D721Med (cell line): ENCODE measurements at regions not wholly inside any gene's neighbourhood (a gene's known extent, or its start where the extent isn't known, plus 50 kb on each side); places are given as distances from the start of the nearest gene placed in this dataset.

ENCODE experiments used
- DNase-seq: peaks from one replicate; pipeline ENCODE4 v3.0.0; 2011; ENCODE audit warnings: low spot score; ENCODE audit not compliant: insufficient read length
- FAIRE-seq: peaks from 2 replicates; lab custom pipeline; 2011; peaks lifted over from hg19 to GRCh38; lab: Jason Lieb, UNC
- TF ChIP-seq, protein P1 (sequence below): IDR thresholded peaks from 2 replicates; pipeline ENCODE4 v1.5.1; 2012; ENCODE audit warnings: mild to moderate bottlenecking, control low read depth; ENCODE audit not compliant: insufficient read depth; ENCODE audit errors: missing control alignments

DNA sequence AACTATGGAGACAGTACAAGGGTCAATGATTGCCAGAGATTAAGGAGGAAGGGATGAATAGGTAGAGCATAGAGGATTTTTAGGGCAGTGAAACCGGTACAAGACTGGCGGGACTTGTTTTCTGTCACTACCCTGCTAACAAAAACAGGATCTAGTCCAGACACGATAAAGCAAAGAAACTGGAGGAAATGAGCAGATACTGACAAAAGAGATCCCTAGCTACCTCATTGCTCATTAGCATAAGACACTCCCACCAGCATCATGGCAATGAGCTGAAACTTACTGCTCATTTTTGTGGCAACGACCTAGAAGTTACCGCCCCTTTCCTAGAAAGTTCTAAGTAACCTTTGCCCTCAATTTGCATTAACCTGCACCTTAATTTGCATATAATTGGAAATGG is 131.2 kb downstream of the ETAA1 start:
- DNase-seq, result no peak
- FAIRE-seq, result no peak
- TF ChIP-seq, protein P1, sequence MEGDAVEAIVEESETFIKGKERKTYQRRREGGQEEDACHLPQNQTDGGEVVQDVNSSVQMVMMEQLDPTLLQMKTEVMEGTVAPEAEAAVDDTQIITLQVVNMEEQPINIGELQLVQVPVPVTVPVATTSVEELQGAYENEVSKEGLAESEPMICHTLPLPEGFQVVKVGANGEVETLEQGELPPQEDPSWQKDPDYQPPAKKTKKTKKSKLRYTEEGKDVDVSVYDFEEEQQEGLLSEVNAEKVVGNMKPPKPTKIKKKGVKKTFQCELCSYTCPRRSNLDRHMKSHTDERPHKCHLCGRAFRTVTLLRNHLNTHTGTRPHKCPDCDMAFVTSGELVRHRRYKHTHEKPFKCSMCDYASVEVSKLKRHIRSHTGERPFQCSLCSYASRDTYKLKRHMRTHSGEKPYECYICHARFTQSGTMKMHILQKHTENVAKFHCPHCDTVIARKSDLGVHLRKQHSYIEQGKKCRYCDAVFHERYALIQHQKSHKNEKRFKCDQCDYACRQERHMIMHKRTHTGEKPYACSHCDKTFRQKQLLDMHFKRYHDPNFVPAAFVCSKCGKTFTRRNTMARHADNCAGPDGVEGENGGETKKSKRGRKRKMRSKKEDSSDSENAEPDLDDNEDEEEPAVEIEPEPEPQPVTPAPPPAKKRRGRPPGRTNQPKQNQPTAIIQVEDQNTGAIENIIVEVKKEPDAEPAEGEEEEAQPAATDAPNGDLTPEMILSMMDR, result no peak

DNA sequence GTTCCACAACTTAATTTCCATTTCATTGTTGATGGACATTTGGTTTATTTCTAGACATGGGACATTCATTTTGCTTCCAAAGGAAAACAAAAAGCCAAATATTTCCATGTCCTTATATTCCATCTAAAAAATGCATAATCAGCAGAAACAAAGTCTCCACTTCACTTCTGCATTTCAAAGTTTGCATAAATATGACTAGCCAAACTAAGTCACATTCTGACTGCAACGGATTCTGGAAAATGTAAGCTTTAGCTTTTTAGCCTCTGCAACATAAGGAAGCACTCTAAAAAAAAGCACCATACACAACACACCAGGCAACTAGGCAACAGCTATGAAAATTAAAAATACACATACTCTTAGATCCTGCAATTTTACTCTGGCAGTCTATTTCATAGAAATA is 135.3 kb downstream of the ETAA1 start:
- TF ChIP-seq, protein P1, result no peak
- FAIRE-seq (no peak), DNase-seq (no peak)

DNA sequence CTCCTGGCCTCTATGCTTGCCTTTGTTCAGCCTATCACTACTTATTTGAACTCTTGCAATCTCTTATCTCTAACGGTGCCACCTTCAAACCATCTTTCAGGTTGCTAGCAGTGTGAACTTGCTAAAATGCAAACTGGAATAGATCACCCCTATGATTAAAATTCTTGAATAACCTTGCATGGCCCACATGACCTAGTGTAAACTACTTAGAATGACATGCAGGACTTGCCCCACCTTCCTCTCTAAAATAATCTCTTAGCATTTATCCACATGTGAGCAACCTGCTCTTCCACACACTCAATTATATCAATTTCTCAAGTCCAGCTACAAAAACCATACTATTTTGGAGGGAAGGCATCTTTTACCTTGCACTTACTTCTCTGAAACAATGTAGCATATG is 137.6 kb downstream of the ETAA1 start:
- FAIRE-seq (no peak), DNase-seq (no peak)
- TF ChIP-seq, protein P1, result no peak

DNA sequence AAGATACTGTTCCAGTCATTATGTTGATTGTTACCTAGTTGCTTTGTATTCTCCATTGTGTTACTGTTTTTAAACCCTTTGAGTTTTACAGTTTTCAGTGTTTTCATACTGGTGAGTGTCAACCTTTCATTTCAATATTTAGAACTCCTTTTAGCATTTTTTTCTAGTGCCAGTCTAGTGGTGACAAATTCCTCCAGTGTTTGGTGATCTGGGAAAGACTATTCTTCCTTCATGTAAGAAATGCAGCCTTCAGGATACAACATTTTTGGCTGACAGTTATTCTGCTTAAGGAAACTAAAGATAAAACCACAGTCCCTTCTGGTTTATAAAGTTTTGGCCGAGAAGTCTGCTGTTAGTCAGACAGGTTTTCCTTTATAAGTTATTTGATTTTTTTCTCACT is 143.8 kb downstream of the ETAA1 start:
- no peak for FAIRE-seq
- DNase-seq, result no peak
- TF ChIP-seq, protein P1, result no peak

DNA sequence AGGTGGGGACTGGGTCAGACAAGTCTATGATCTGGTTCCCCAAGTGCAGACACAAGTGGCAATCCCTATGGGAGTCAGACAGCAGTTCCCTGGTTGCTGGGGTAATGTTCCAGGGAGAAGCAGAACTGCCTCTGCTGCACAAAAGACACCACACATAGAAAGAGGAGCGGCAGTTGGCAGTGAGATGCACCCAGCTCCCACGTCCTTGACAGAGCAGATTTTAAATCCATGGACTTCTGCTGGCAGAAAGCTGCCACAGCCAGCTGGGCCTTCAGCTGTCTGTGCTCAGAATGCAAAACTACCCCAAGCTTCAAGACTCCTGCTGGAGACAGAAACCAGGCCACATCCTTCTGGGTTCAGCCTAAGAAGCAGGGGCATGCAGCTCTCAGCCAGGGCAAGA is 147.2 kb downstream of the ETAA1 start:
- DNase-seq, result no peak
- TF ChIP-seq, protein P1, result no peak
- no peak for FAIRE-seq

DNA sequence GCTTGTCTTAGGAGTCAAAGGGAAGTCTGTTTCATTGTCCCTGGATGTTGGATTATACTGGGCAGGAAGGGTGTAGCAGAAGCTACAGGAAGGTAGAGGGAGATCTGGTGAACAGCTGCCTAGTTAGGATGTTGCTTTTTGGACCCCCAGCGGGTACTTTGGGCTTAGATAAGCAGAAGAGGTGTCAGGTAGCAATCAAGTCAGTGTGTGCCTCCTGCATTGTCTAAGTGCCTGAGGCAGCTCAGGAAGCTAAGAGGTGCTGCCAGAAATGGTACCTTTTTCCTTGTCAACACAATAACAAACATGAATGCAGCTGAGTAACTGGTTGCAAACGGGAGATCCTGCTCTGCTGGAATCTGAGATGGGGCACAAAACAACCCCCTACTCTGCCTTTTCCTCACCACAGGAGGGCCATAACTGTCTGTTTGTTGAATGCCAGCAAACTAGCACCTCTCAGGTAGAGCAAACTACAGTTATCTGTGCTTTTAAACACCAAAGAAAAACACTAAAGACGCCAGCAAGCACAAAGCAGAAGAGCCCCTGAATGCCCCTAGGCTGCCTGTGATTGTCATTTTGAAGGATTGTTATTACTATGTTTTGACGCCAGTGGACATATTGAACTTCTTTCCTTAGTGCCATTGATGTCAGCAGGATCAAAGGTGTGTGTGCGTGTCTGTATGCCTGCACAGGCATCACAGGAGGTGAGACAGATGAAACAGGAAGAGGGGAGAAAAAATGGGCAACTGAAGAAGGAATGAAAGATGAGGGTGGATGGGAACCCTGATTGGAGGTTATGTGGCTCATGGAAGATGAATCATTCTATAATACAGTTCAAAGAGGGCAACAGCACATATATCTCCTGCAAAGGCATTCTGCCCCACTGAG is 151.4 kb downstream of the ETAA1 start:
- DNase-seq, result no peak
- no peak for FAIRE-seq
- TF ChIP-seq, protein P1, result no peak

DNA sequence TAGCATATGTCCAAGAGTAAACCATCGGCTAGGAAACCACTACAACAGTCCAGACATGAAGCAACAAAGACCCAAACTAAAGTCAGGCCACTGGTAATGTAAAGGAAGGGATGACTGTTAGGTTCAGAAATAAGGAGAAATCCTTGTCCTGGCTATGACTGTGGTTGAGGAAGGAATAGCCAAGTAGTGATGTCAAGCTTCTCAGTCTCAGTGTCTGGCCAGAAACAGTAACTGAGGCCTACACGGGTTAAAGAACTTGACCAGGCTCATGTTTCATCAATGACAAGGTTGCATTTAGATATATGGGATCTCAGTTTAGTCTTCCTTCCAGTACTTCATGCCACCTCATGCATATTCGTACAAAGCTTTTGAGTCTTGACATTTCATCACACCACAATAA is 162.0 kb downstream of the ETAA1 start:
- no peak for FAIRE-seq
- no peak for DNase-seq
- TF ChIP-seq, protein P1, result no peak
